ENCODE measurements at regions not wholly inside any gene's neighbourhood (a gene's known extent, or its start where the extent isn't known, plus 50 kb on each side); places are given as distances from the start of the nearest gene placed in this dataset.

DNA sequence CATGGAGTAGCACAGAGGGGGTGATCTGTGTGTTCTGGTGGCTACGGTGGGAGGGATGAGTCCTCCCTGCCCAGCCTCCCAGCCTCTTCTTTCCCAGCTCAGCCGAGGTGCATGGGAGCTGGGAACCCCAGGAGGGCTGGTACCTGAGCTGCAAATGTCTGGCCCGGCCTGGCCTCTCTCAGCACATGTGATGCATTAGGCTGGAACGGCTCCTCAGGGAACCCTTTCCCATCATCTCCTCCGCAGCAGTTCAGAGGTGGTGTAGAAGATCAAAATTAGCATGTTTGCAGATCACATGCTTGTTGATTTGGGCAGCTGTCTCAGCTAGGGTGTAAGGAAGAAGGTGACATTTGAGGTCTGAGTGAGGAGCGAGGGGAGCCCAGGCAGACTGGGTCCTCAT, 126.6 kb downstream of the EMX2 start:
- DNase-seq (ENCODE audit: low read depth in 1 of 2, low spot score in 1 of 2), result no peak

DNA sequence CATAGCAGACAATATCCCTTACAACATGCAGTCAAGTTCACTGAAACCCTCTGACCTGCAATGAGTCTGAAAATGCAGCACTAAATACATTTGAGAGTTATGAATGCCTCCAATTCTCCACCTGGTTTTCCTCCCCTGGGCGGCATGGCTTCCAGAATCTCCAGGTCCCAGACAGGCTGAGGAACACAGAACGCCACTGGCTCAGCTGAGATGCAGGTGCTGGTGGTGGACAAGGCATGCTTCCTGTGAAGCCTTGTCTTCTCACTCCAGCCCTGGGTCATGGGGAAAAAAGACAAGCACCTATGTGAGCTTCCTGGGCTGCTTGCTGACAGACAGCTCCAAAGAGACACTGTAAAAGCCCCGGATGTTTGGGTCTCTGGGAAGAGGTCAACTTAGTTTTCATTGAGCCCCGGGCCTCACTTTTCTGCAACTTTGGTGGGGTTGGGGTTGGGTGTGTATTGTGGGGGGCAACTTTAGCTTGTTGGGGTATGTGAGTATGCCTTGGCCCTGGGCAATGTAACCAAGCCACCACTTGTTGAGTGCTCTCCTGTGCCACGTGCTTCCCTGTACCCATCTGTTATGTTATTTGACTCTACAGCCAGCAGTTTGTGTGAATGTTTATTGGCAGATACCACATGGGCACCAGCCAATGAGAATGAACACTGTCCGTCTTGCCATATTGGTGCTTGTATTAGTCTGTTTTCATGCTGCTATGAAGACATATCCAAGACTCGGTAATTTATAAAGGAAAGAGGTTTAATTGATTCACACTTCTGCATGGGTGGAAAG, 127.8 kb downstream of the EMX2 start:
- no peak for DNase-seq (ENCODE audit: low read depth in 1 of 2, low spot score in 1 of 2)

DNA sequence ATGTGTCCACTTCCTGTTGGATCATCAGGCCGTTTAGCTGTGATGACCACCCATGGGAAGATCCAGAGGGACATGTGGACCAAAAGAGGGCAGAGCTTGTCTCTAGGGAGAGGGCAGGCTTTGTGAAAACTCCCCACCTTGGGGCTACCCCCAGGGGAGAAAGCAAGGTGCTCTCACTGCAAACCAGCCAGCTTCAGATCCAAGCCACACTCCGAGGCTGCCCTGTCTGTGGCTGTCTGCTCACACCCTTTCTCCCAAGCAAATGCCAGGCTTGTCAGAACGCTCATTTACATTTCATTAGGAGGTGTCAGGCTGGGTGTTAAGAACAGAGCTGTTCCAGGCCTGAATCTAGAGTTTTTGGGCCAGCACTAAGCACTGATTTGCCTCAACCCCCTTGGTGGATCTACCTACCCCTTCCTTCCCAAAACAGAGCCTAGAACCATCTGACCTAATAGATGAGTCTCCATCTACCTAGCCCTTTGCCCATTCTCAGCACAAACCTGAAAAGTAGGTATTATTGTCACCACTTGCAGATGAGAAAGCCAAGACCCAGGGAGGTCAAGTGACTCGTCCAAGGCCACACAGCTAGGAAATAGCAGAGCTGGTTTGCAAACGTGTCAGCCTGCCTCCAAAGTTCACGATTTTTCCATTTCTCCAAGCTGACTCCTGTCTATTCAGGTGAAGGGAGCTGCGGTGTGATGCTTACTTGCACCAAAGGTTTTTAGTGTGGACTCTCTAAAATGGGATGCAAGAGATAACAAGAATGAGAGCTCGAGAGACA, 130.9 kb downstream of the EMX2 start:
- DNase-seq (ENCODE audit: low read depth in 1 of 2, low spot score in 1 of 2), result no peak

DNA sequence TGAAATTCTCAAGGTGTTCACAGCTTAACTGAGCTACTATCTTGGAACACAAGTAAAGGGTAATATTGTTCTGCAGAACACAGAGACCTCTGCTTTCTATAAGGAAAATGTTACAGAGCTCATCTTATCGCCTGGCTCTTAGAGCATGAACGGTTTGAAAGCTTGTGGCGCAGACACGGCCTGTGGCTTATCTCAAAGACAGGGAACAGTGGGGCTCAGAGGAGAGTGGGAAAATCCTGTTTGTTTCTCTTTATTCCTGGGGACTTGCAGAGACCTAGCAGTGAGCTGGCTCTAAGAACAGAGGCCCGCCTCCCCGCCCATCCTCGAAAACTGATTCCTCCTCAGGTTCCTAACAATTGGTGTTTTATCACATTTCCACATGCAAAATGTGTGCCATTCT, 131.7 kb downstream of the EMX2 start:
- DNase-seq (ENCODE audit: low read depth in 1 of 2, low spot score in 1 of 2), result no peak

DNA sequence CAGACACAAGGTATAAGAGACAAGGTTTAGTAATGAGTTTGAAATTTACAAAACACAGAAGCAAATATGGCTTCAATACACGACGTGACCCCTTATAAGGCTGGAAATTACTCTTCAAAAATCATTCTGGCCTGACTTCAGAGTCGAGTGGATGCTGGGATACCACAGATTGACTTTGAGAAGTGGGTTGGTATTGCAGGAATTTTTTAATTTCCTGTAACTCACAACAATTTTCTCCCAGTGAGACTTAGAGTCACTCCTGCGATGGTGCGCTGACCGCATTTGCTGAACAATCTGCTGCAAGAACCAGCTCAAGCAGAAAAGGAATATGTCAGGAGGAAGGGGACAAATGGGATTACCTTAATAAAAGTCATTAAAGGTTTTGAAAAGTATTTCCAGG, 132.1 kb downstream of the EMX2 start:
- no peak for DNase-seq (ENCODE audit: low read depth in 1 of 2, low spot score in 1 of 2)

DNA sequence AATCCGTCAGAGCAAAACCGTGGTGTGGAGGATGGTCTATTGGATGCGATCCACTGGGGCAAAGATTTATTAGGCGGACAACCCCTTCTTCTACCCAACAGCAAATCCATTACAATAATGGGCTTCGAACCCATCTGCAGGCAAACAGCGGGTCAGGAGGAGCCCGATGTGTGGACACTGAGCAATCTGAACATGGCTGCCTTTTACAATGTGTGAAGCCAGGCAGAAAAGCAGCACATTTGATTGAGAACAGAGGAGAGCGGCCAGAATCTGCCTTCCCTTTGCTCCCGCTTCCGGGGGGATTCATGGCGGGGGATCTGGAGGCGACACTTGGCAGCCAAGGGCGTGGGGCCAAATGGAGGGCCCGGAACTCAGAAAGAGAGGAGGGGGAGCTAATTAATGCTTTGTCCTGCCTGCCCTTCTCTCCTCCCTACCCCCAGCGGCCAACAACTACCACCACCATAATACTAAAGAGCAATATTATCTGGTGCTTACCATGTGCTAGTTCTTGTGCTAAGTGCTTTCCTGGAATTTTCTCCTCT, 133.0 kb downstream of the EMX2 start:
- DNase-seq (ENCODE audit: low read depth in 1 of 2, low spot score in 1 of 2), result no peak

DNA sequence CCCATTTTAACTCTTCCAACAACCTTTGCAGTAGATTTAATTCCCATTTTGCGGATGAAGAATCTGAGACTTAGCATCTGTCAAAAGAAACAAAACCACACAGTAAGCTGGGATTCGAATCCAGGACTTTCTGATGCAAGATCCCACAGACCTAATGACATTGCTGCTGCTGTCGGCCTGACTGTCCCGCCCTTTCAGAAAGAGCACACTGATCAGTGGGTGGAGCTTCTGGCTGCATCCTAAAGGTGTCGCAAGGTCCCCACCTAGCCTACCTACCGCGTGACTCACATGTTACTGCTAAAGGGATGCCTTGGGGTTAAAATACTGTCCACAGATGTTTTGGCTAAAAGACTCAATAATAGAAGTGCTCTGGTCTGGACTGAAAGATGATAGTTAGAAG, 134.7 kb downstream of the EMX2 start:
- DNase-seq (ENCODE audit: low read depth in 1 of 2, low spot score in 1 of 2), result no peak

DNA sequence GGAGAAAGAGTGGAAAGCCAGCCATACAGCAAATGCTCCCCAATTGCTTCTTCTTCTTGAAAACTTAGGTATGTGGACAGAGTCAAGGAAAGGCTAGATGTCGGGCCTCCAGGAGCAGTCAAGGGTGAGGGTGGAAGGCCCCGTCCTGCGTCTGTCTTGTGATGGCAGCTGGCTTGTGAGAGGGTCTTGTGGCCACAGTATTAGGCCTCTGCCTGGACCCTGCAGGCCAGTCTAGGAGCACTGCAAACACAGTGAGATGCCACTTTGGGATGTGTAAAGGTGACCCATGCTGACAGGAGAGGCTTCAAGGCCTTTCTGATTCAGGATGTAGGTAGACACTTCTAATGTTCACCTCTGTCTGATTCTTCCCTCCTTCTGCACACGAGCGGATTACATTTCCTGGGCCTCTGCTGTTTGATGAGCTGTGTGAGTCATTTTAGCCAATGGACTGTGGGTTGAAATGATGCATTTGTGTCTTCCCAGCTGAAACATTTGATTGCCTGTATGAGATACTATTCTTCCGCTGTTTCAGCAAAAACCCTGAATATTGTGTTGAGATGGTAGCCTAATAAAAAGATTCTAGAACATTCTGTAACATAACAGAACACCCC, 135.4 kb downstream of the EMX2 start:
- DNase-seq (ENCODE audit: low read depth in 1 of 2, low spot score in 1 of 2), result no peak

DNA sequence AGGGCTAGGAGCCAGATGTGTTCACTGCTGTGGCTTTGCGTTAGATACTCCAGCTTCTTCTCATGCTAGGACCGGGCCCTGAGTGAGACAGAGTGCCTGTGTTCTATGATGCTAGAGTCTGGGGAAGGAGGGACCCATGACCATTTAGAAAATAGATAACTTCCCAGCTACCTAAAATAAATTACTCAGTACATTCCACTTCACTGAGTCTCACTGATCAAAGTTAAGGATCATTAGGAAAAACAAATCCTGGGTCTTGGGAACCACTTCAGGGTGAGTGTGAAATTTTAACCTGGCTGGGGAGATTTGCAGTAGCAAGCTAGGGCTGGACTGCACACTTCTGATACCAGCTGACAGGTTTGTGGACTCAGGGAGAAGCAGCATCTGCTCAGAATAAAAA, 138.1 kb downstream of the EMX2 start:
- DNase-seq (ENCODE audit: low read depth in 1 of 2, low spot score in 1 of 2), result no peak

DNA sequence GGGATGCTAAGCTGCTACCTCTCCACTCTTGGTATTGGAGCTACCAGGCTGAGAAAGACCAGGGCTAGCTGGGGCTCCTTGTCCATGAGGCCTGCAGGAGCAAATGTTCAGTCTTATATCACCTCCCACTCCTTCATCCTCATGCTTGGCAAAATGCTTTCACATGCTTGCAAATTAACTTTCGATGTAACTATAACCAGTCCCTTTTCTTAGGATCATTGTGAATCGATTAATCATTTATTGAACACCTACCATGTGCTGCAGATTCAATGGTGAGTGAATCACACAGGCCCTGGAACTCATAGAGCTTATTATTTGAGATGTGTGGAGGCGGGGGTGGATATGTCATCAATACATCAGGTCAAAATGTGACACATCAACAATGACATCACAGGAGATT, 138.6 kb downstream of the EMX2 start:
- no peak for DNase-seq (ENCODE audit: low read depth in 1 of 2, low spot score in 1 of 2)

DNA sequence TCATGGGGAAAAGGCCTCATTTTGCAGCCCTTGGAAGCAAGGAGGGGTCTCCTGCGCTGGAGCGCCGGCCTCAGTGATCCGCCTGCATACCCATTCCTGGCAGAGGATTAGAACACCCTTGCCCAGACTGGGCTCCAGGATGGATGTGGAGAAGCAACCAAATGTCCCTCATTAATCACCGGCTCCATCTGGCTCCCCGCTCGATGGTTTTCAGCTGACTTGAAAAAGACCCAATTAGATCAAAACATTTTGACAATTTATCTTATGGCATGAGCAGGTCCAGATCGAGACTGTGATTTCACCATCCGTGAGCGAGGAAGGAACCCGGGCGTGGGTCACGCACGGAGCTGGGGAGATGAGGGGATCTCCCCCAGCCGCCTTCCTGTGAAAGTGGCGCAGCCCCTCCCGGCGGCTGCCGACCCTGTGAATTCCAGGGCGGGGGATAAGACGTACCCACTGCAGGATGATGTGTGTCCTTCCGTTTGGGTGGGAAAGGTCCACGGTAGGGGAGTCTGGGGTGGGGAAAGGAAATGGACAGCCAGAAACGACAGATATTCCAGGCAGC, 141.6 kb downstream of the EMX2 start:
- no peak for DNase-seq (ENCODE audit: low read depth in 1 of 2, low spot score in 1 of 2)

DNA sequence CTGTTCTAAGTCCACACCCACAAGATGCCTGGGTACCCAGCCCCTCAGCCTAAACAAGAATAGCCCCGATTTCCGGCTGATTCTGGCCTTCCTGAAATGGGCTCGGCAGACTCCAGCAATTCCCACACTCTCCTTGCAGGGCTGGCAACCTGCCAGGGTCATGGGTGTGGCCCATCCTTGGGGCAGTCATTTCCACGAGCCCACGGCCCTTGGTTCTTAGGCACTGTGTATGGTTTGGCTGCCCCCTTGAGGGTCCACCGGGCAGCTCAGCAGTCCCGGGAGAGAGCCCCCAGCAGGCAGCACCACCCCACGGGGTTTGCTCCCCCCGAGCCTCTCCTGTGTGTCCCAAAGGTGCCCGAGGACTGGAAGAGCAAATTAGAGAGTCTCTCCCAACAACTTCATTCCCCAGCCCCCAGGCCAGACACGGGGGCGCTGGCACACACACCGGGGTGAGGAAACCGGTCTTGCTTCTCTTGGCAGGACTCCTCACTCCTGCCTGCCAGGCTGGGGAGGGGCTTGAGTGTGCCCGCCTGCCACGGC, 142.2 kb downstream of the EMX2 start:
- DNase-seq (ENCODE audit: low read depth in 1 of 2, low spot score in 1 of 2), result no peak

DNA sequence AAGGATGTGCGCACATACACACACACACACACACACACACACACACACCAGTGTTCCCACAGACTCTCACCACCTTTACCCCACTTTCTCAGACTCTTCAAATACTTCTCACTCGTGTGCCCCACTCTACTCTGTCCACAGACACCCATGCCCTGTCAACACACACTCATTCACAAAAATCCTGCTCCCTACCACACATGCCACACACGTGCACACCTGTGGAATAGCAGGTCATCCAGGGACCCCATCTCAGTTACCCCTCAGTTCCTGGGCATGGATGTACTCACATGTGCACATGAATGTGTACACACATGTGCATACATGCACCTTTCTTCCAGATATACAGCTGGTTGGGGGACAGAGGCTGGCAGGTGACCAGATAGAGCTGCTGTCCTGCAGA, 142.9 kb downstream of the EMX2 start:
- DNase-seq (ENCODE audit: low read depth in 1 of 2, low spot score in 1 of 2), result no peak

DNA sequence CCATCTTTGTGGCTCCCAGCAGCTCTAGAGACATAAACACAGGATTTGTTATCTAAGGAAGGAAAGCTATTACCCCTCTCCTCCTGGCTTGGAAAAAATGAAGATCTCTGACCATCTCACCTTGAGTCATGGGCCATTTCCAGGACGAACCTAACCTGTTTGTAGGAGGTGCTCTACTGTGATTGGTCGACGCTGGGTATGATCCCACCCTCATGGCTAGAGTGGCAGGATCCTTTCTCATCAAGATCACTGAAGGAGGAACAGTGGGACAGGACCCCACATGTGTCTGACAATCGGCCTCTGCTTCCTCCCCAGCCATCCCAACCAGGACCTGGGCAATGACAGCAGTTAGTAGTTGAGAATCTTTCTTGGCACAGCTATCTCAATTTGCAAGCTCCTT, 144.1 kb downstream of the EMX2 start:
- no peak for DNase-seq (ENCODE audit: low read depth in 1 of 2, low spot score in 1 of 2)

DNA sequence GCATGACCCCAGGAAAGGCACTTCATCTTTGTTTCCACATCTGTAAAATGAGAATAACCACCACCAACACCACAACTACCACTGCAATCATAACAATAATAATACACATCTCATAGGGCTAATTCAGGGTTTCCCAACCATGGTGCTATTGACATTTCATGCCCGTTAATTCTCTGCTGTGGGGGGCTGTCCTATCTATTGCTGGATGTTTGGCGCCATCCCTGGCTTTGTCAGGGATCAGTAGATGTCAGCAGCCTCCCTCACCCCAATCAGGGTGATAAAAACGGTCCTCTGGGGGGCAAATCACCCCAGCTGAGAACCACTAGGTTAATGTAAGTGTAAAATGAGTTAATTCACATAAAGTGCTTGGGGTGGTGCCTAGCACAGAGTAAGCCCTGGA, 145.8 kb downstream of the EMX2 start:
- no peak for DNase-seq (ENCODE audit: low read depth in 1 of 2, low spot score in 1 of 2)

DNA sequence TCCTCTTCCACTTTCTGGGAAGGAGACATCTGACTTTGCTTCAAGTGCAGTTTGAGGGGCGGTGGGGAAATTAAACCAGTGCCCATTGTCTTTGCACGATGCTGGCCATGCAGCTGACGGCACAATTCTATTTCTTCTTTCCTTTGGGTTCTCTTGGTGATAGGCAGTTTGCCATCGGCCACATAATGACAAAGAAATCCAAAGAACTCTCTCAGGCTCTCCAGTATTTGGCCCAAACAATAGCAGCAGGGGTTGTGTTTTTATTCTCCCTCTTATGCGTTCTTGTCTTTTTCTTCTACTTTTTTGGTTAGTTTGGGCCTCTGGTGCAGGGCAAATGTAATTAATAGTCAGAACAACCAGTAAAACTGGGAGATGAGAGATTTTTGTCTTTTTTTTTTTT, 147.0 kb downstream of the EMX2 start:
- DNase-seq (ENCODE audit: low read depth in 1 of 2, low spot score in 1 of 2), result no peak

DNA sequence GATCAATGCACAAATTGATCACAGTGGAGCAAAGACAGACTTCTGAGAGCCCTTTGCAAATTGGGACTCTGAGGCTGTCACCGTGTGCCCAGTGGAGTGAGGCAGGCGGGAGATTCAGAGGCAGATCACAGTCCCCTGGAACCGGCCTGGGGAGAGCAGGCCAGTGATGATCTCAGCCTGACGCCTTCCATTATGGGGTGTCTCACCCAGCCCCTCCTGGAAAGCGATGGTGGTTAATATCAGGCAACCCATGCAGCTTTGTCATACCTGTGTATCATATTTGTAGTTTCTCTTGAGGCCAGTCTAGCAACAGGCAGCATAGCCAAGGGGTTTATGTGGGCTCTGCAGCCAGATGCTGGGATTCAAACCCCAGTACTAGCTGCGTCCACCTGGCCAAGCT, 147.8 kb downstream of the EMX2 start:
- no peak for DNase-seq (ENCODE audit: low read depth in 1 of 2, low spot score in 1 of 2)

DNA sequence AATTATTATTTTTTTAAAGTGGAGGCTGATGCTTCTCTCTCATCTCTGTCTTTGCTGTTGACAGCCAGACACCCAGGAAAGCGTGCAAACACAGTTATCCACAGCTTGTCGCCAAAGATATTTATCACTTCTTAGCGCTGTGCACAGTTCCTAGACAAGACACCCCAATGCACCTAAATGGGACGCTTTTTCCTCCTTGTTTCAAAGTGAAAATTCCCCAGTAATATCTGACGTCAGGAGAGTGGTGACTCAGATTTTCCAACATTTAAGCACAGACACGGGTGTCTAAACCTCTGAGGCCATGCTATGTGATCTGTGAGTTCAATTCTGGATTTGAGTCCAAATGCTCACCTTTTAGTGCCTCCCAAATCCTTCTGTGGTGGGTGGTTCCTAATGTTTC, 151.6 kb downstream of the EMX2 start:
- DNase-seq (ENCODE audit: low read depth in 1 of 2, low spot score in 1 of 2), result no peak

DNA sequence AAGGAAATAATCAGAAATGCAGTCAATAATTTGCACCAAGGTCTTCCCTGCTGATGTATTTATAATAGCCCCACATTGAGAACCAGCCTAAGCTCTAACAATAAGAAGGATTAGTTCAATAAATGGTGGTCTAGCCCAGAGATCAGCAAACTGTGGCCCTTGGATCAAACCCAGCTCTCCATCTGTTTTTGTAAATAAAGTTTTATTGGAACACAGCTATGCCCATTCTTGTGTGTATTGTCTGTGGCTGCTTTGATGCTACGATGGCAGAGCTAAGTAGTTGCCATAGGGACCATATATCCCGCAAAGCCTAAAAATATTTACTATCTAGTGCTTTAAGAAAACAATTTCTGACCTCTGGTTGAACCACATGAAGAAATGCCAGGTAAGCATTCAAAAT, 154.9 kb downstream of the EMX2 start:
- no peak for DNase-seq (ENCODE audit: low read depth in 1 of 2, low spot score in 1 of 2)

DNA sequence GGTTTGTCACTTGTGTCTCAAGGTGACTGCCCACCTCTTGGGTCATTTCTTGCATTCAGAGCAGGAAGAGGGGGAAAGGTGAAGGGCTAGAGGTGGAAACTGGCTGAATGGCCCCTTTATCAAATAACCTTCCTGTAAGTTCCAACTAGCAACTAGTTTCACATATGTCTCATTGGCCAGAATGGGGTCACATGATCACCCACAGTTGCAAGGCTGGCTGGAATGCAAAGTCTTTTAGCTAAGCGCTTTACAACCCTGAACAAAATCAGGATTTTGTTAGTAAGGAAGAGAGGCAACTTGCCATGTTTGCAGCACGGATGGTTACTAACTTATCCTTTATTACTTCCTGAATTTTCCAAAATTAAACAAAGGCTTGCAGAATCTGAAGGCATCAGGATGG, 156.3 kb downstream of the EMX2 start:
- no peak for DNase-seq (ENCODE audit: low read depth in 1 of 2, low spot score in 1 of 2)

DNA sequence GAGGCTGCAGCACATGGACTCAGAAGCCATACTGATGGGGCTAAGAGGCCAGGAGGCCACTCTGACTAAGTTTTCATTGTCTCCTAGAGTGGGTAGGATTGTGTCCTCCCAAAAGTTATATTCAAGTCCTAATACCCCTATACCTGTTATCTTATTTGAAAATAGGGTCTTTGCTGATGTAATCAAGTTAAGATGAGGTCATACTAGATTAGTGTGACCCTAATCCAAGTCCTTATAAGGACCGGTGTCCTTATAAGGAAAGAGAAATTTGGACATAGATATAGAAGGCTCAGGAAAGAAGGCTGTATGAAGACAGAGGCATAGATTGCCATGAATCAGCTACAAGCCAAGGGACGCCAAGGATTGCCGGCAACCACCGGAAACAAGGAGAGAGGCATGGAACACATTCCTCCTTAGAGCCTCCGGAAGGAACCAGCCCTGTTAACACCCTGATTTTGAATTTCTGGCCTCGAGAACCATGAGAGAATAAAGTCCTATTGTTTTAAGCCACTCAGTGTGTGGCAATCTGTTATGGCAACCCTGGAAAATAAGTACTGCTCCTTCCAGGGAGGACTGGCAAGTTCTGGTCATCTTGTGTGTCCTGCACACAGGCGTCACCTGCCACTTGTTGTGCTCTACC, 157.0 kb downstream of the EMX2 start:
- no peak for DNase-seq (ENCODE audit: low read depth in 1 of 2, low spot score in 1 of 2)

Data from activated CD4-positive, alpha-beta T cell treated with anti-CD3 and anti-CD28 coated beads, Interleukin-2, amount 50 U/mL, for 24 hours (primary cell).